K562 (cell line): ENCODE measurements at regions not wholly inside any gene's neighbourhood (a gene's known extent, or its start where the extent isn't known, plus 50 kb on each side); places are given as distances from the start of the nearest gene placed in this dataset.

Experiments used
- ATAC-seq: fragments of 200-7000 bp; cut with Tn5 transposase; 3 replicates; pipeline ENCODE4 v1.9.1; 2020; ENCODE audit warnings: moderate library complexity
- BruUV-seq: library from RNA; stranded (reverse); fragments of 400-500 nt; replicated peaks from 2 replicates; lab custom pipeline; 2021; lab: Mats Ljungman, UMichigan
- CTCF ChIA-PET: fragments of 300-600 bp; formaldehyde crosslinking; extraction: SDS; loops from one replicate; lab custom pipeline; 2021; ENCODE audit warnings: low intra/inter-chr PET ratio; lab: Yijun Ruan, JAX
- POLR2A ChIA-PET: fragments of 300-600, 350-650 bp; sonication (Branson Sonifier 250); formaldehyde crosslinking; extraction: SDS; loops from one replicate; lab custom pipeline; 2021; ENCODE audit warnings: antibody characterized with exemption, inconsistent platforms; lab: Yijun Ruan, JAX
- DNase-seq, 4 experiments: peaks; one replicate each; pipeline versions ENCODE4 v3.0.0 to v3.0.0-alpha.2; 2011 to 2018; ENCODE audit warnings: low spot score in 3 of 4, mixed read lengths in 3 of 4; ENCODE audit errors: extremely low read depth in 1 of 4
- FAIRE-seq: peaks from 2 replicates; lab custom pipeline; 2011; peaks lifted over from hg19 to GRCh38; lab: Jason Lieb, UNC
- H2AFZ ChIP-seq: 2 replicates; pipeline ENCODE4 v1.6.0; 2011; ENCODE audit warnings: low read depth, low read length, control low read depth, inconsistent platforms
- H3K27ac ChIP-seq: fragments of 200-600 bp; 3 replicates; pipeline ENCODE4 v1.8.0; 2011; ENCODE audit warnings: low read depth, mild to moderate bottlenecking, control low read depth, inconsistent platforms, low read length, moderate library complexity, mixed read lengths; ENCODE audit errors: extremely low read depth
- H3K27me3 ChIP-seq, 2 experiments: fragments of 300-600 bp in 1 of 2; 2 replicates in 1 of 2; 3 replicates in 1 of 2; pipeline versions ENCODE4 v1.6.0 to v1.8.0; 2011; ENCODE audit warnings: inconsistent platforms in 2 of 2, low read length in 2 of 2, mild to moderate bottlenecking in 1 of 2, mixed read lengths in 1 of 2, moderate library complexity in 1 of 2; ENCODE audit not compliant: control insufficient read depth in 2 of 2, insufficient read depth in 2 of 2
- H3K36me3 ChIP-seq: fragments of 300-600 bp; 3 replicates; pipeline ENCODE4 v1.8.0; 2011; ENCODE audit warnings: mild to moderate bottlenecking, low read length, inconsistent platforms; ENCODE audit not compliant: control insufficient read depth, insufficient read depth
- H3K4me1 ChIP-seq, 2 experiments: fragments of 200-600 bp in 1 of 2; replicated peaks in 1 of 2; 2 replicates in 1 of 2; 3 replicates in 1 of 2; pipeline versions ENCODE4 v1.5.1 to v1.8.0; 2011; ENCODE audit warnings: inconsistent platforms in 2 of 2, low read length in 2 of 2, mild to moderate bottlenecking in 1 of 2, mixed read lengths in 1 of 2, moderate library complexity in 1 of 2; ENCODE audit not compliant: control insufficient read depth in 2 of 2, insufficient read depth in 2 of 2
- H3K4me2 ChIP-seq: 2 replicates; pipeline ENCODE4 v1.6.1; 2011; ENCODE audit warnings: low read length, control low read depth, inconsistent platforms, mixed read lengths; ENCODE audit not compliant: insufficient read depth
- H3K4me3 ChIP-seq: fragments of 200-600 bp; sonication (generic), shearing (Covaris generic); 2 replicates; pipeline ENCODE4 v1.5.1; 2016; ENCODE audit warnings: control low read depth, inconsistent platforms
- H3K79me2 ChIP-seq: fragments of 200-600 bp; 3 replicates; pipeline ENCODE4 v1.8.0; 2011; ENCODE audit warnings: low read length, inconsistent platforms; ENCODE audit not compliant: control insufficient read depth, insufficient read depth
- H3K9ac ChIP-seq, 2 experiments: 2 replicates each; pipeline versions ENCODE4 v1.6.0 to v1.6.1; 2011; ENCODE audit warnings: low read depth in 2 of 2, low read length in 2 of 2, control low read depth in 1 of 2, inconsistent platforms in 1 of 2, mild to moderate bottlenecking in 1 of 2, mixed read lengths in 1 of 2; ENCODE audit not compliant: insufficient read depth in 1 of 2
- H3K9me1 ChIP-seq: one replicate; pipeline ENCODE4 v1.6.0; 2011; ENCODE audit warnings: inconsistent platforms, mild to moderate bottlenecking, low read length, moderate library complexity; ENCODE audit not compliant: control insufficient read depth, insufficient read depth
- H3K9me3 ChIP-seq: replicated peaks from 2 replicates; pipeline ENCODE4 v1.5.1; 2011; ENCODE audit warnings: low read depth, low read length, inconsistent platforms; ENCODE audit not compliant: control insufficient read depth, insufficient read depth
- H4K20me1 ChIP-seq: replicated peaks from 2 replicates; pipeline ENCODE4 v1.6.1; 2011; ENCODE audit warnings: low read length, inconsistent platforms, mixed read lengths; ENCODE audit not compliant: control insufficient read depth, insufficient read depth
- ARHGAP35 ChIP-seq: fragments of 450-650 bp; IDR thresholded peaks from 2 replicates; pipeline ENCODE4 v1.6.1; 2018; ENCODE audit not compliant: partially characterized antibody
- FOXJ2 ChIP-seq: fragments of 200-800 bp; sonication (Bioruptor generic); IDR thresholded peaks from 2 replicates; pipeline ENCODE4 v1.6.1; 2016; ENCODE audit warnings: missing genetic modification characterization, missing compliant biosample characterization
- FOXK2 ChIP-seq, 2 experiments: fragments of 450-650 bp; IDR thresholded peaks in 1 of 2; conservative IDR thresholded peaks in 1 of 2; 2 replicates each; pipeline ENCODE4 v1.6.1; 2016; ENCODE audit warnings: low read depth in 2 of 2, mild to moderate bottlenecking in 1 of 2
- FOXM1 ChIP-seq, 2 experiments: fragments of 450-650 bp in 1 of 2; sonication (generic) in 1 of 2; formaldehyde crosslinking in 1 of 2; IDR thresholded peaks; 2 replicates each; pipeline versions ENCODE4 v1.6.1 to v1.9.0; 2017 to 2022; ENCODE audit warnings: low read depth in 2 of 2, mild to moderate bottlenecking in 2 of 2, missing genetic modification reagents in 1 of 2, moderate library complexity in 1 of 2
- JUND ChIP-seq, 2 experiments: IDR thresholded peaks; 2 replicates in 1 of 2; 3 replicates in 1 of 2; pipeline ENCODE4 v1.6.1; 2011; ENCODE audit warnings: borderline replicate concordance in 2 of 2, low read depth in 2 of 2, low read length in 2 of 2, improper control_type of control experiment in 1 of 2, missing biosample characterization in 1 of 2, missing genetic modification characterization in 1 of 2, missing genetic modification reagents in 1 of 2
- MXI1 ChIP-seq: IDR thresholded peaks from 2 replicates; pipeline ENCODE4 v1.6.1; 2011; ENCODE audit warnings: low read depth, mild to moderate bottlenecking, improper control_type of control experiment, low read length
- NELFE ChIP-seq: IDR thresholded peaks from 2 replicates; pipeline ENCODE4 v1.6.1; 2011; ENCODE audit warnings: mild to moderate bottlenecking; ENCODE audit not compliant: insufficient read depth, insufficient read length
- NR3C1 ChIP-seq: sonication (generic); formaldehyde crosslinking; IDR thresholded peaks from 2 replicates; pipeline ENCODE4 v1.8.1; 2022; ENCODE audit warnings: missing genetic modification reagents
- NUFIP1 ChIP-seq: fragments of 450-650 bp; IDR thresholded peaks from 2 replicates; pipeline ENCODE4 v1.6.1; 2018; ENCODE audit not compliant: partially characterized antibody
- POLR3G ChIP-seq: IDR thresholded peaks from 2 replicates; pipeline ENCODE4 v1.6.1; 2011; ENCODE audit not compliant: insufficient read length, insufficient replicate concordance; ENCODE audit errors: extremely low read depth
- POU5F1 ChIP-seq: fragments of 150-350 bp; IDR thresholded peaks from 2 replicates; pipeline ENCODE4 v1.6.1; 2014; ENCODE audit warnings: borderline replicate concordance, low read length, low read depth, mild to moderate bottlenecking; ENCODE audit not compliant: partially characterized antibody
- RBM34 ChIP-seq: fragments of 200-400 bp; formaldehyde crosslinking; IDR thresholded peaks from 2 replicates; pipeline ENCODE4 v1.6.1; 2018; ENCODE audit warnings: low read length, borderline replicate concordance; ENCODE audit not compliant: insufficient read depth
- USF2 ChIP-seq: sonication (generic); formaldehyde crosslinking; IDR thresholded peaks from 2 replicates; pipeline ENCODE4 v1.5.0; 2020; ENCODE audit warnings: missing genetic modification reagents
- ZBTB8A ChIP-seq: fragments of 450-650 bp; IDR thresholded peaks from 2 replicates; pipeline ENCODE4 v1.6.1; 2018; ENCODE audit warnings: mild to moderate bottlenecking, moderate library complexity; ENCODE audit not compliant: partially characterized antibody
- ZNF384 ChIP-seq: IDR thresholded peaks from 2 replicates; pipeline ENCODE4 v1.6.1; 2012; ENCODE audit warnings: low read depth, low read length, improper control_type of control experiment
- WGBS: fragments of 100-300 bp; shearing (Covaris generic); methylation state at CpG from one replicate; pipeline ENCODE4 v1.1.6; 2016; ENCODE audit warnings: low coverage, mixed read lengths; ENCODE audit not compliant: insufficient coverage; ENCODE audit errors: missing lambda C conversion rate; 5-methylcytosine and 5-hydroxymethylcytosine counted together
- in situ Hi-C: fragments of 300-500 bp; cut with MboI; formaldehyde crosslinking; loops from 4 replicates; pipeline ENCODE4 v1.15.0; 2018; ENCODE audit warnings: inconsistent platforms, mixed read lengths
- intact Hi-C: fragments of 100-400 bp; cut with micrococcal nuclease; formaldehyde crosslinking; loops from 2 replicates; pipeline ENCODE4 v1.14.2; 2022

- FAIRE-seq (no peak), DNase-seq (no peak), ATAC-seq (no peak)
- Histone ChIP-seq H3K27me3 (peaks cover 0 to 23% of the 10 kb centered on the region in 2 experiments; a peak in 2 of 5 replicates), H3K4me2 (no peak overlapping the region), H3K79me2 (no peaks in the 10 kb centered on the region), H3K4me1 (no peaks in the 10 kb centered on the region; a peak in 1 of 5 replicates), H3K9me3 (no peaks in the 10 kb centered on the region), H3K36me3 (no peaks in the 10 kb centered on the region), H4K20me1 (0 out of 2 replicates have a peak, but pooled peaks cover 3% of the 10 kb centered on the region), H3K9ac (no peak overlapping the region), H3K9me1 (no peaks in the 10 kb centered on the region), H3K27ac (no peak overlapping the region), H3K4me3 (no peak overlapping the region), H2AFZ (no peak overlapping the region)
- 7% methylated on average over 3 of the region's 15 CpGs for WGBS
- CTCF ChIA-PET: no interaction called here
- POLR2A ChIA-PET: no interaction called here
- intact Hi-C loops: no loop called here
- in situ Hi-C loops: no loop called here
- no TSS peak for BruUV-seq
- TF ChIP-seq USF2 (CRISPR knock-in tag): 0 out of 2 replicates have a peak, but pooled peaks have one; percentile 11
- no peak for TF ChIP-seq POU5F1
- TF ChIP-seq, all 486 proteins: peak for 1
Measured at GRCh38 chr10:124320778-124321432, 97.8 kb downstream of the OAT start.

GRCh38 chr10:124319926-124320391 is 98.8 kb downstream of the OAT start:
- in situ Hi-C loops (no loop called here), intact Hi-C loops (no loop called here)
- no peaks in the 10 kb centered on the region for H3K79me2 ChIP-seq
- no peak overlapping the region for H3K27ac ChIP-seq
- 0 out of 2 replicates have a peak, but pooled peaks cover 3% of the 10 kb centered on the region for H4K20me1 ChIP-seq
- peaks cover 0 to 23% of the 10 kb centered on the region in 2 experiments; a peak in 2 of 5 replicates for H3K27me3 ChIP-seq
- POLR2A ChIA-PET: no interaction called here
- no peak overlapping the region for H2AFZ ChIP-seq
- CTCF ChIA-PET: no interaction called here
- no TSS peak for BruUV-seq
- ATAC-seq (no peak), DNase-seq (no peak), FAIRE-seq (no peak)
- no peak overlapping the region for H3K4me3 ChIP-seq
- no peaks in the 10 kb centered on the region for H3K9me1 ChIP-seq
- no peaks in the 10 kb centered on the region for H3K9me3 ChIP-seq
- H3K4me1 ChIP-seq: no peaks in the 10 kb centered on the region; a peak in 1 of 5 replicates
- H3K36me3 ChIP-seq: no peaks in the 10 kb centered on the region
- H3K4me2 ChIP-seq: no peak overlapping the region
- H3K9ac ChIP-seq: no peak overlapping the region
- WGBS: 0% methylated on average over 3 of the region's 3 CpGs
- no peak for TF ChIP-seq FOXM1 (IDR thresholded peaks at IDR 0.05; ENCODE audit: low read depth)
- no peak for TF ChIP-seq FOXM1 (CRISPR knock-in tag; IDR thresholded peaks at IDR 0.05; ENCODE audit: low read depth)
- TF ChIP-seq NUFIP1: no peak
- no peak for TF ChIP-seq FOXK2 (conservative IDR thresholded peaks at IDR 0.05 in 1 of 2, IDR thresholded peaks at IDR 0.05 in 1 of 2; ENCODE audit: low read depth in 2 of 2)
- TF ChIP-seq MXI1: no peak
- no peak for TF ChIP-seq ZBTB8A
- TF ChIP-seq FOXJ2: no peak
- no peak for TF ChIP-seq JUND (IDR thresholded peaks at IDR 0.05; ENCODE audit: borderline replicate concordance, low read depth, low read length)
- TF ChIP-seq JUND (tag; IDR thresholded peaks at IDR 0.05; ENCODE audit: borderline replicate concordance, low read depth, low read length): no peak
- TF ChIP-seq ZNF384: no peak
- TF ChIP-seq NR3C1 (CRISPR knock-in tag): no peak
- no peak for TF ChIP-seq NELFE
- no peak for TF ChIP-seq ARHGAP35
- TF ChIP-seq RBM34: no peak
- no peak for TF ChIP-seq POLR3G
